GM18499 (cell line): ENCODE measurements at regions not wholly inside any gene's neighbourhood (a gene's known extent, or its start where the extent isn't known, plus 50 kb on each side); places are given as distances from the start of the nearest gene placed in this dataset.
"Not testable (repeated sequence)": the region's sequence is repeated elsewhere in the genome, so short reads cannot be mapped to it uniquely, and the experiment has no call there.

Source experiments
- ATAC-seq: cut with Tn5 transposase; IDR thresholded peaks from one replicate; pipeline ENCODE4 v1.9.1; 2021; ENCODE audit warnings: moderate number of reproducible peaks; ENCODE audit not compliant: insufficient read depth, unreplicated experiment

GRCh38 chr16:21530729-21531383, 68.5 kb upstream of the METTL9 start:
- not testable (repeated sequence) for ATAC-seq

GRCh38 chr16:21532996-21533395, 66.4 kb upstream of the METTL9 start:
- ATAC-seq: not testable (repeated sequence)

DNA sequence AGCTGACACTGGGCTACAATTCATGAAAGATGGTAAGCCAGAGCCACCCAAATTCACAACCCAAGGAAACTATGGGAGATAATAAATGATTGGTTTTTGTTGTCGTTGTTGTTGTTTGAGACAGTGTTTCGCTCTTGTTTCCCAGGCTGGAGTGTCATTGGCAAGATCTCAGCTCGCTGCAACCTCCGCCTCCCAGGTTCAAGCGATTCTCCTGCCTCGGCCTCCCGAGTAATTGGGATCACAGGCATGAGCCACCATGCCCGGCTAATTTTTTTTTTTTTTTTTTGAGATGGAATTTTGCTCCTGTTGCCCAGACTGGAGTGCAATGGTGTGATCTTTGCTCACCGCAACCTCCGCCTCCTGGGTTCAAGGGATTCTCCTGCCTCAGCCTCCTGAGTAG, 65.9 kb upstream of the METTL9 start:
- not testable (repeated sequence) for ATAC-seq

GRCh38 chr16:21534561-21534960, 64.8 kb upstream of the METTL9 start:
- ATAC-seq: not testable (repeated sequence)

GRCh38 chr16:21535201-21535600, 64.2 kb upstream of the METTL9 start:
- ATAC-seq: not testable (repeated sequence)

DNA sequence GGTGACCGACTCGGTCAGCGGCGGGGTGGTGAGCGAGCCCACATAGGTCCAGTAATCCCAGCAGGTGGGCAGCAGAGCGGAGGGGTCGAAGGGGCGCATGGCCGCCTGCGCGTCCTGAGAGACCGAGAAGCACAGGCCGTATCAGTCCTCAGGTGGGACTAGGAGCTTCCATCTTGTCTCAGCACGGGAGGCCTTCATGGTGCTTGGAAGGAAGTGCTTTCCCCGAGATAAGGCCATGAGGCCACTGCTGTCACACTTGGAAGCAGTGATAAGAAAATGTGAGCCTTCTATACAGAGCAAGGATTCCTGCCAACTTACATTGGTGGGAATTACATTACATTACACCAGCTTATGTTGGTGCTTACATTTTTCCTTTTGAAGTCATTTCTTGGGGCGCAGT, 62.6 kb upstream of the METTL9 start:
- not testable (repeated sequence) for ATAC-seq

GRCh38 chr16:21537598-21537997, 61.8 kb upstream of the METTL9 start:
- ATAC-seq: not testable (repeated sequence)

- ATAC-seq: not testable (repeated sequence)
Observed at GRCh38 chr16:21539107-21539618, 60.2 kb upstream of the METTL9 start.

GRCh38 chr16:21540770-21541433, 58.5 kb upstream of the METTL9 start:
- ATAC-seq: peak; percentile 49

- peak; percentile 25 for ATAC-seq
Observed at GRCh38 chr16:21541611-21542051, 57.7 kb upstream of the METTL9 start.

- ATAC-seq: not testable (repeated sequence)
Observed at GRCh38 chr16:21542075-21542474, 57.3 kb upstream of the METTL9 start.

DNA sequence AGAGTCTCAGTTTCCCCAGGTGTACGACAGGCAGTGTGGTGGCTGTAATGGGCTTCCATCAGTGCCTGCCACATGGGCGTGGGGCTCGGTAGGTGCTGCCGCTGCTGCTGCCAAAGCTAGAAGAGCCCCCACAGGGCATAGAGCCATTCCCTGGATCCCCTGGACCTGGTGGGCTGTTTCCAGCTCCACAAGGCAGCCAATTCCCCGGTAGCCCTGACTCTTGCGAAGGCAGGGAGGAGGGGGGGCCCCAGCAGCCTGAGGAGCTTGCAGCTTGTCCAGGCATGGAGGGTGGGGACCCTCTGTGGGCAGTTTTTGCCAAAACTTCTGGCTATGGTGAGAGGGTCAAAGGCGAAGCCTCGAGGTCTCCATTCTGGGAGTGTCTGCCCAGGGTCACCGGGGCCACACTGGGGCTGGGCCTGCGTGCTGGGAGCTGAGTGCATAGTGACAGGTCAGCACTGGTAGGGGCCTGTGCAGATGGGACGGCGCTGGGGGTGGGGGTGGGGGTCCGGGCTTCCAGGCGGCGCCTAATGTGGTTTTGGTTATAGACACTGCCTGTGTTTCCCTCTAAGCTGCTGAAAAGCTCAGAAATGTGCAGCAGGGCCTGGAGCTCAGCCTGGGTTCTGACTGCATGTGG, 56.8 kb upstream of the METTL9 start:
- not testable (repeated sequence) for ATAC-seq

- not testable (repeated sequence) for ATAC-seq
Observed at GRCh38 chr16:21543151-21543836, 56.1 kb upstream of the METTL9 start.

GRCh38 chr16:21545664-21546326, 53.6 kb upstream of the METTL9 start:
- ATAC-seq: not testable (repeated sequence)

GRCh38 chr16:21549396-21549795, 50.0 kb upstream of the METTL9 start:
- not testable (repeated sequence) for ATAC-seq
